Right cardiac atrium (tissue), 5 donors: ENCODE measurements at regions not wholly inside any gene's neighbourhood (a gene's known extent, or its start where the extent isn't known, plus 50 kb on each side); places are given as distances from the start of the nearest gene placed in this dataset.

ENCODE experiments used
- ATAC-seq, 2 donors: fragments of 200-7000 bp; cut with Tn5 transposase; one replicate each; pipeline versions ENCODE4 v1.8.0 to v1.9.1; 2020; ENCODE audit warnings: moderate library complexity in 2 of 2, mild to moderate bottlenecking in 1 of 2
- DNase-seq, 3 donors: peaks; one replicate each; pipeline ENCODE4 v3.0.0-alpha.2; 2020
- H3K27ac ChIP-seq: one replicate; pipeline ENCODE4 v1.5.1; 2013; ENCODE audit warnings: mild to moderate bottlenecking, low read length, control low read depth, moderate library complexity
- H3K27me3 ChIP-seq: one replicate; pipeline ENCODE4 v1.6.1; 2013; ENCODE audit not compliant: control insufficient read depth, insufficient read depth
- H3K4me1 ChIP-seq: one replicate; pipeline ENCODE4 v1.6.1; 2013; ENCODE audit warnings: low read length; ENCODE audit not compliant: control insufficient read depth, insufficient read depth
- H3K4me3 ChIP-seq: one replicate; pipeline ENCODE4 v1.5.1; 2013; ENCODE audit warnings: low read length, control low read depth
- H3K9me3 ChIP-seq: one replicate; pipeline ENCODE4 v1.6.1; 2013; ENCODE audit warnings: low read length; ENCODE audit not compliant: control insufficient read depth
- WGBS: extraction: QIAGEN DNeasy Blood & Tissue Kit; methylation state at CpG from one replicate; pipeline ENCODE4 v1.1.7; 2013; 5-methylcytosine and 5-hydroxymethylcytosine counted together
- intact Hi-C, 4 donors: fragments of 100-400 bp; cut with DNase I; formaldehyde crosslinking; loops; one replicate each; pipeline versions ENCODE4 v1.11.0 to v1.14.0; 2022 to 2023
- donor health status: healthy with polysubstance abuse.
- donor health status: DM: no; HTN: yes; CAD: no.
- donor health status: DM: no; HTN: no; CAD: no.
- donor health status: DM: no; HTN: yes; CAD: no; lungs with severe emphysema.
- donor health status: DM: yes; HTN: yes; CAD: no.

DNA sequence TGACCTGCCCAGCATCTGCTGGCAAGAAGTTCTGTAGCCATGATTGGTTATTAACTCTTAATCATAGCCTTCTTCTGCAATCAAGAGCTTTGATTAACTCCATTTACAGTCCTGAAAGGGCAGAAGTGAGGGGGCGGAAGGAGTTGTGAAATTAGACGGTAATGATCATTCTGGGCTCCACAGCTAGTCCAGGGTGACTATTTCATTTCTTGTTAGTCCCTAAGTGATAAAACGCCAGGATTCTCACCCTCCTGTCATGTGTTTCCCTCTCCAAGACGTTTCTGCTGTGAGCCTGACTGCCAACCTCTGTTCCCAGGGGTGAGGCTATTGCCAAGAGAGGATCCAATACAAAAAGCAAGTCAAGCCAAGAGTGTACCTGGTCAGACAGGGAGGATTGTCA, 155.9 kb upstream of the IPO5 start:
- intact Hi-C loops = no loop called here
- 55% methylated on average over 4 of the region's 4 CpGs for WGBS
- ATAC-seq (peak in 1 of 2 donors; percentile 25), DNase-seq (no peak)
- H3K4me3 ChIP-seq = no peak overlapping the region
- H3K9me3 ChIP-seq = peaks cover 5% of the 10 kb centered on the region
- no peaks in the 10 kb centered on the region for H3K27me3 ChIP-seq
- H3K27ac ChIP-seq = peak overlapping the region; percentile 50
- H3K4me1 ChIP-seq = no peaks in the 10 kb centered on the region

DNA sequence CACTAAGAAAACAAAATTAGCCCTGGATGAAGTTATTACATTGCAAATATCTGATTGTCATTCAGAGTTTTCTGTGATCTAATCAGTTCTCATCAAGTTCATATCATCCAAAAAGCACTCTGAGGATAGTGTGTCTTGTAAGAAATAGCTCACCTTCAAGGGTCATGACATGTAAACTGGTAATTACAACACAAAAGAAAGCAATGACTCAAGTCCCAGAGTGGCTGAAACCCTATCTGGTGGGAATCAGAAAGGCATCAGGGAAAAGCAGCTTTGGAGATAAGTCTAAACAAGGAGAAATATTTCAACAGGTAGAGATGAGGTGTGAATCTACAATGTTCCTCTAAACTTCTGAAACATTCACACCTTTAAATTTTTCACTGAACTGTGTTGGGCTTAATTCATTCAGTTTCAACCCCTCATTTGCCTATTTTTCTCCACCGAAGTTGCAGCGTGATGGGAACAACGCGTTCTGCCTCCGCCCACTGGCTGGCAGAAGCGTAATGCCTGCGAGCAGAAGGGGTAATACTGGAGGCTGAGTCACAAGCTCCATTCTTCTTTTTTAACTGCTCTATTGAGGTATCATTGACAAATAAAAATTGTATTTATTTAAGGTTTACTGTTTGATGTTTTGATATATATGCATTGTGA, 155.2 kb upstream of the IPO5 start:
- ATAC-seq (peak; percentile 35 to 58), DNase-seq (peak in 1 of 3 donors; percentile 69)
- Histone ChIP-seq H3K4me1 (no peaks in the 10 kb centered on the region), H3K4me3 (no peak overlapping the region), H3K27me3 (no peaks in the 10 kb centered on the region), H3K27ac (no peak overlapping the region), H3K9me3 (peaks cover 2% of the 10 kb centered on the region)
- intact Hi-C loops = no loop called here
- WGBS = 80% methylated on average over 7 of the region's 7 CpGs

DNA sequence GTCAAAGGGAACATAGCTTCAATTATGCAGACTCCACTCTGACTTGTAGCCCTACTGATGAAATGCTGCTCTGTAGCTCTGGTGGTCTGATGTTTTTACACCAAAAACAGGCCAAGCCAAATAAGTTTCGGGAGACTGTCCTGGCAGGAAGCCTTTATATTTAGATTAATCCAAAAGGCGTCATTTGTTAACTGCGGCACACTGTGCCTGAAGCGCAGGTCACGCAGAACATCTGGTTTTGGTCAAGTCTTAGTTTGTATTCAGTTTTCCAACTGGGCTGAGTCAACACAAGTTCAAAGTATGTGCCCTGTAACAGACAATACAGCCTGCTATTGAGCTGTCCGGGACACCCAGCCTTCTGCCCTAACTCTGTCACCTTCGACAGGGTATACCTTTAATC, 154.6 kb upstream of the IPO5 start:
- Histone ChIP-seq H3K4me1 (no peaks in the 10 kb centered on the region), H3K27ac (no peak overlapping the region), H3K4me3 (no peak overlapping the region), H3K27me3 (no peaks in the 10 kb centered on the region), H3K9me3 (peaks cover 2% of the 10 kb centered on the region)
- ATAC-seq (peak; percentile 55 to 68), DNase-seq (peak in 1 of 3 donors; percentile 55)
- intact Hi-C loops = no loop called here
- WGBS = 61% methylated on average over 7 of the region's 7 CpGs

DNA sequence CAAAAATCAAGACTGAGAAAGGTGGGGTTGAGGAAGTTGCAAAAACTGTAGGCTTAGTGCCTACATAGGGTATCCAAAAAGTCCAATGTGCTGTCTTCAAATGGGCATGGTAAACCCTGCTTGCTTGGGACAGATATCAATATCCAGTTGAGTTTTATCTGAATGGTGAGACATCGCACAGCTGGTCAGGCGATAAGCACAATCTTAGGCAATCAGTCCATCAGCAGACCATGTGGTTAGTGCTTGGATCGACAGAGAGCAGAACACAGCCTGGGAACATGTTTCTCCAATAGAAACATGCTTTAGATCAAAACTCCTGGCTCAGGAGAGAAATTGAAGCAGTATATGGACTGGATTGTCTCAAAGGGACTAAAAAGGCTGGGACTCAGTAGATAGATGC, 151.3 kb upstream of the IPO5 start:
- H3K4me1 ChIP-seq = no peaks in the 10 kb centered on the region
- DNase-seq (no peak), ATAC-seq (no peak)
- 73% methylated on average over 3 of the region's 3 CpGs for WGBS
- H3K4me3 ChIP-seq = no peak overlapping the region
- H3K27ac ChIP-seq = no peak overlapping the region
- no peaks in the 10 kb centered on the region for H3K9me3 ChIP-seq
- intact Hi-C loops = loop anchor here in 1 of 4 donors (5.0 kb wide), 1 partner anchor 785 kb away; no protein-coding TSS in a partner anchor
- H3K27me3 ChIP-seq = no peaks in the 10 kb centered on the region

DNA sequence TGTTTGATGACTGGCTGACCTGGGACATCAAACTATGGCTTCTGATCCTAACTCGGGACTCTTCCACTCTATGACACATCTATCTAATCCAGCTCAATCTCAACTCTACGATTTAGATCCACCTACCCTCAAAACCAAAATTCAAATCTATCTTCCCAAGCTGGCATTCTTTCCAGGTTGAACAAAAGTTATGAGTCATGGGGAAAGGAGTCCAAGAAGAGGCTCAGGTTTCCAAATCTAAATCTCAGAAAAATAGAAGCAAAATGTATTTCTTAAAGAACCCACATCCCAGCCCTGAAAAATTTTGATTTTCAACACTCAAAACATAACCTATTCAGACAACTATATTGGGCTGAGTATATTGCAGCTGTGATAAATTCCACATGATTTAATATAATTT, 143.9 kb upstream of the IPO5 start:
- Histone ChIP-seq H3K27me3 (no peaks in the 10 kb centered on the region), H3K27ac (no peak overlapping the region), H3K9me3 (no peaks in the 10 kb centered on the region), H3K4me3 (no peak overlapping the region), H3K4me1 (no peaks in the 10 kb centered on the region)
- 54% methylated on average over 2 of the region's 2 CpGs for WGBS
- no peak for DNase-seq
- no peak for ATAC-seq
- intact Hi-C loops = no loop called here

DNA sequence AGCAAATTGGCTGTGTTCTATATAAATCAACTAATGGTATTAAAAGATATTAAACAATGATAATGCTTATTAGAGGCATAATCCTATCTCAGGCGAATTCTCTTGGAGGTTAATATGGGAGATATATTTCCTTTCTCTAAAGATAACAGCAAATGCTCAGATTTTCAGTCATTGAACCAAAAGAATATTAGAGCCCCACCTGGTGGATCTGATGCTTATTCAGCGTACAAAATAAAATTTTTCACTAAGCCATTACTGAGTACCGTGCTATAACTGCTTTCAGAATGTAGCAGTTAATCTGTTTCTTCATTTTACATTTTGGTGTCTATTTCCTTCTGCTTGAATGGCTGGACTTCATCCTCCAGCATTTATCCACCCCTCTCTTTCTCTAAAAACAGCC, 143.3 kb upstream of the IPO5 start:
- no peaks in the 10 kb centered on the region for H3K27me3 ChIP-seq
- no peaks in the 10 kb centered on the region for H3K4me1 ChIP-seq
- H3K9me3 ChIP-seq = no peaks in the 10 kb centered on the region
- H3K27ac ChIP-seq = no peak overlapping the region
- DNase-seq (no peak), ATAC-seq (no peak)
- WGBS = 19% methylated on average over 3 of the region's 3 CpGs
- H3K4me3 ChIP-seq = no peak overlapping the region
- intact Hi-C loops = loop anchor here in 1 of 4 donors (10.0 kb wide), 1 partner anchor 795 kb away; no protein-coding TSS in a partner anchor

DNA sequence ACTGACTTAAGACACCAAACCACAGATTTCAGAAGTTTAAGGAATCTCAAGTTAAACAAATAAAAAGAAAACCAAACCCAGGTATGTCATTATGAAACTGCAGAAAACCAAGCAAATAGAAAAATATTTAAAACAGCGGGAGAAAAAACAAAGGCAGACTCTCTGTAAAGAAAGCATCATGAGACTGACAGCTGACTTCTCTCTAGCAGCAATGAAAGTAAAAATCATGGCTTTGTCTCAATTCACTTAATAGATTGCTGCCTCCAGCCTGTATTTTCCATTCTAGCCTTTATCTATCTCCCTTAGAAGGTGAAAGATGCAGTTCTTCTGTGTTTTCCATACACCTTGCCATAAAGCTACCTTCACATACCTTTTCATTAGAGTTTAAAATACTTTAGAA, 131.1 kb upstream of the IPO5 start:
- intact Hi-C loops = no loop called here
- DNase-seq = no peak
- no peak for ATAC-seq
- Histone ChIP-seq H3K4me1 (no peaks in the 10 kb centered on the region), H3K4me3 (no peak overlapping the region), H3K9me3 (no peaks in the 10 kb centered on the region), H3K27me3 (no peaks in the 10 kb centered on the region), H3K27ac (no peak overlapping the region)
- 95% methylated on average over 1 of the region's 1 CpG for WGBS

DNA sequence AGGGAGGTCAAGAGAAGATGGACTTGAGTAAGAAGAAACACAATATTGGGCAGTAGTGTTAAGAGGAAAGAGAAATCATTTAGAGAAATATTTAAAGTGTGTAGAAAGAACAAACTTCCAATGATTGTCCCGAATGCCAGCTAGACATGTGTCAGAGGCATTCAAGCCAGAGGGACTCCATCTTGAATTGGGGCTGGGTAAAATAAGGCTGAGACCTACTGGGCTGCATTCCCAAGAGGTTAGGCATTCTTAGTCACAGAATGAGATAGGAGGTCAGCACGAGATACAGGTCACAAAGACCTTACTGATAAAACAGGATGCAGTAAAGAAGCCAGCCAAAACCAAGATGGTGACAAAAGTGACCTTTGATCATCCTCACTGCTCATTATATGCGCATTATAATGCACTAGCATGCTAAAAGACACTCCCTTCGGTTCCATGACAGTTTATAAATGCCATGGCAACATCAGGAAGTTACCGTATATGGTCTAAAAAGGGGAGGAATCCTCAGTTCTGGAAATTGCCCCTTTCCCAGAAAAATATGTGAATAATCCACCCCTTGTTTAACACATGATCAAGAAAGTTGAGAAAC, 127.0 kb upstream of the IPO5 start:
- ATAC-seq (no peak), DNase-seq (no peak)
- Histone ChIP-seq H3K27me3 (no peaks in the 10 kb centered on the region), H3K27ac (no peak overlapping the region), H3K4me1 (no peaks in the 10 kb centered on the region), H3K9me3 (no peaks in the 10 kb centered on the region), H3K4me3 (no peak overlapping the region)
- intact Hi-C loops = no loop called here
- WGBS = 78% methylated on average over 5 of the region's 5 CpGs

DNA sequence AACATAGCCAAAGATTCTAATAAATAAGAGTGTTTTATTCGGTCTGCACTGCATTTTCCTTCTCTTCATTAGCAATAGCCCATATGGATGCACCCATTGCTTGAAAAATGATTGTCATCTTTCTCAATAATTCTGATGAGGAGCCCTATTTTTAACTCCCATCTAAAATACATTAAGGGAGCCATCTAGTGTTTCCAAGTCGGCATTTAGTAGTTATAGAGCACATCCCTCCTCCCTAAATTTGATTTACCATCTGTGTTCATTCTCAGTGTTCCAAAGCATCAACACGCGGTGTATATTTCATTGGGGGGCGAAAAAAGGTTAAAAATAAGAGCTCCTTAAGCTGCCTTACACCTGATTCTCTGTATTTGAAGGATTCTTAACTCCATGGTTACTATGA, 119.2 kb upstream of the IPO5 start:
- 67% methylated on average over 5 of the region's 5 CpGs for WGBS
- intact Hi-C loops = no loop called here
- Histone ChIP-seq H3K4me3 (no peak overlapping the region), H3K4me1 (no peaks in the 10 kb centered on the region), H3K9me3 (no peaks in the 10 kb centered on the region), H3K27me3 (no peaks in the 10 kb centered on the region), H3K27ac (no peak overlapping the region)
- DNase-seq (no peak), ATAC-seq (no peak)

DNA sequence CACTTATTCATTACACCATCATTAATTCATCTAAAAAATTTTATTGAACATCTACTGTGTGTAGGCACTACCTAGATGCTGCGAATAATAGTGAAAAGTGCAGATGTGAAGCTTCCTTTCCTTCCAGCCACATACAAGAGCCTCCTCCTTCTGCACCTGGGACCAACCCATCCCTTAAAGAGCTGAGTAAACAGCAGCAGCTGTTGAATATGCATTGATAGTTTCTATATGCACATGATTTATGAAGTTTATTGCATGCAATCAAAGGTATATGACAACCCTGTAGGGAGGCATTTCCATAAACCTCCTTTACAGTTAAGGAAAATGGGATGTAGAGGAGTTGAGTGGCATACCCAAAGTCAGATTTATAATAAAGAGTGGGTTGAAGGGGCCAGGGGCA, 110.3 kb upstream of the IPO5 start:
- no peaks in the 10 kb centered on the region for H3K9me3 ChIP-seq
- ATAC-seq = no peak
- intact Hi-C loops = no loop called here
- no peak overlapping the region for H3K27ac ChIP-seq
- 95% methylated on average over 1 of the region's 1 CpG for WGBS
- no peak overlapping the region for H3K4me3 ChIP-seq
- no peaks in the 10 kb centered on the region for H3K27me3 ChIP-seq
- DNase-seq = no peak
- H3K4me1 ChIP-seq = no peaks in the 10 kb centered on the region

DNA sequence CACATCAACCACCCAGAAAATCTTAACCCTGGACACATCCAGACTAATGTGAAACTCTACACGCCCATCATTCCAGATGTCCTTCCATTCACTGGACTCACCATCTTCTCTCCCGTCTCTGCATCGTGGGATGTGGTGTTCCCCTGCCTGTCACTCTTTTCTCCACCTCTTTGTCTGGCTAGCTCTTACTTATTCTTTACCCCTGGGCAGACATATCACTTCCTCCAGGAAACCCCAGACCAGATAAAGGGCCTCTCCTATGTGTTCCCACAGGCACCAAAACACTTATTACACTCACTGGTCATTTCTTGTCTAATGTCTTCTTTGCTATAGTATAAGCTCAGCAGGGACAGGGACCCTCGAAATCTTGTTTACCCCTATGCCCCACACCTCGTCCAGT, 109.3 kb upstream of the IPO5 start:
- ATAC-seq = no peak
- H3K27ac ChIP-seq = no peak overlapping the region
- no peaks in the 10 kb centered on the region for H3K9me3 ChIP-seq
- intact Hi-C loops = no loop called here
- no peak for DNase-seq
- 68% methylated on average over 5 of the region's 5 CpGs for WGBS
- no peak overlapping the region for H3K4me3 ChIP-seq
- no peaks in the 10 kb centered on the region for H3K4me1 ChIP-seq
- no peaks in the 10 kb centered on the region for H3K27me3 ChIP-seq

DNA sequence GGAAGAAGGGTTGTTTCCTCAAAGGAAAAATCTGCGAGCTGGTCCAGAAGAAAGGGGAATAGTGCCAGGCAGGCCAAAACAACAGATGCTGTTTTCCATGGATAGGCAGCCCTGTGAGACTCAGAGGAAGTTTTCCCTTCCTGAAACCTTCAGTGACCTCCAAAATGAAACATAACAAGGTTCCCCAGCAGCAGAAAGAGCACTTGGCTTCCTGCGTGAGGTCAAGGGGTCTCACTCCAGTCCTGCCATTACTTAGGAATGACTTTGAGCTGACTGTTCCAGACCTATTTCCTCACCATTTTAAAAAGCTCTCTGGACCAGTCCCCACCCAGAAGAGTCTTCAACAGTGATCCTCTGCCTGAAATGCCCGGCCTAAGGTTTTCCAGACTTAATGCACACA, 104.6 kb upstream of the IPO5 start:
- WGBS = 58% methylated on average over 3 of the region's 3 CpGs
- ATAC-seq (peak in 1 of 2 donors; percentile 53), DNase-seq (no peak)
- intact Hi-C loops = no loop called here
- no peaks in the 10 kb centered on the region for H3K4me1 ChIP-seq
- H3K27me3 ChIP-seq = no peaks in the 10 kb centered on the region
- no peak overlapping the region for H3K4me3 ChIP-seq
- H3K27ac ChIP-seq = no peak overlapping the region
- no peaks in the 10 kb centered on the region for H3K9me3 ChIP-seq
